T-helper 22 cell (primary cell): ENCODE measurements at regions not wholly inside any gene's neighbourhood (a gene's known extent, or its start where the extent isn't known, plus 50 kb on each side); places are given as distances from the start of the nearest gene placed in this dataset.
A peak's percentile ranks its signal among the peaks of the same experiment; 100 is the strongest.
"Not testable (repeated sequence)": the region's sequence is repeated elsewhere in the genome, so short reads cannot be mapped to it uniquely, and the experiment has no call there.

ENCODE experiments used
- DNase-seq: peaks from one replicate; pipeline ENCODE4 v3.0.0-alpha.2; 2020; ENCODE audit warnings: low read depth

- DNase-seq: no peak
These were observed 118.9 kb upstream of the S1PR3 start for GRCh38 chr9:88872192-88872946.

- no peak for DNase-seq
These were observed 117.6 kb upstream of the S1PR3 start for GRCh38 chr9:88873635-88874034.

- DNase-seq: no peak
These were observed 116.9 kb upstream of the S1PR3 start for GRCh38 chr9:88874391-88874790.

- DNase-seq: no peak
These were observed 115.7 kb upstream of the S1PR3 start for GRCh38 chr9:88875400-88876120.

GRCh38 chr9:88880199-88880598, 111.1 kb upstream of the S1PR3 start:
- no peak for DNase-seq

- DNase-seq: not testable (repeated sequence)
These were observed 107.0 kb upstream of the S1PR3 start for GRCh38 chr9:88884291-88884690.

GRCh38 chr9:88886762-88887161, 104.5 kb upstream of the S1PR3 start:
- DNase-seq: not testable (repeated sequence)

GRCh38 chr9:88889386-88889785, 101.9 kb upstream of the S1PR3 start:
- no peak for DNase-seq

- DNase-seq: no peak
These were observed 100.7 kb upstream of the S1PR3 start for GRCh38 chr9:88890546-88890945.

GRCh38 chr9:88891040-88891439, 100.2 kb upstream of the S1PR3 start:
- no peak for DNase-seq

- no peak for DNase-seq
These were observed 98.5 kb upstream of the S1PR3 start for GRCh38 chr9:88892724-88893123.

- DNase-seq: no peak
These were observed 94.2 kb upstream of the S1PR3 start for GRCh38 chr9:88897081-88897480.

- no peak for DNase-seq
These were observed 93.1 kb upstream of the S1PR3 start for GRCh38 chr9:88898039-88898720.

- DNase-seq: no peak
These were observed 85.8 kb upstream of the S1PR3 start for GRCh38 chr9:88905506-88905905.

- DNase-seq: no peak
These were observed 75.4 kb upstream of the S1PR3 start for GRCh38 chr9:88915916-88916315.

- DNase-seq: no peak
These were observed 74.4 kb upstream of the S1PR3 start for GRCh38 chr9:88916894-88917293.

- DNase-seq: no peak
These were observed 73.9 kb upstream of the S1PR3 start for GRCh38 chr9:88917375-88917774.

- DNase-seq: not testable (repeated sequence)
These were observed 72.7 kb upstream of the S1PR3 start for GRCh38 chr9:88918537-88918936.

GRCh38 chr9:88920645-88921044, 70.6 kb upstream of the S1PR3 start:
- DNase-seq: no peak

GRCh38 chr9:88922091-88922490, 69.2 kb upstream of the S1PR3 start:
- peak; percentile 4 for DNase-seq

- DNase-seq: no peak
These were observed 68.2 kb upstream of the S1PR3 start for GRCh38 chr9:88923092-88923491.

GRCh38 chr9:88923653-88924288, 67.5 kb upstream of the S1PR3 start:
- DNase-seq: no peak

- DNase-seq: no peak
These were observed 65.8 kb upstream of the S1PR3 start for GRCh38 chr9:88925481-88925880.
